GM12892 (cell line): ENCODE measurements at regions not wholly inside any gene's neighbourhood (a gene's known extent, or its start where the extent isn't known, plus 50 kb on each side); places are given as distances from the start of the nearest gene placed in this dataset.

Experiments used
- POLR2A ChIP-seq: IDR thresholded peaks from 2 replicates; pipeline ENCODE4 v1.6.1; 2011; ENCODE audit warnings: low read depth, low read length, control low read depth
- POLR2AphosphoS5 ChIP-seq: IDR thresholded peaks from 2 replicates; pipeline ENCODE4 v1.6.1; 2011; ENCODE audit warnings: low read depth, low read length, control low read depth

- TF ChIP-seq POLR2AphosphoS5 (no peak), POLR2A (no peak)
These were observed 1036.1 kb upstream of the TMEM132C start for GRCh38 chr12:127230843-127231260.
